ENCODE measurements at regions not wholly inside any gene's neighbourhood (a gene's known extent, or its start where the extent isn't known, plus 50 kb on each side); places are given as distances from the start of the nearest gene placed in this dataset.

GRCh38 chr14:53581504-53581903 lies 375.1 kb downstream of the BMP4 start:
- Mint-ChIP-seq H3K4me3 (no peak overlapping the region), H3K4me1 (no peaks in the 10 kb centered on the region), H3K9me3 (ENCODE audit: insufficient read depth) (no peaks in the 10 kb centered on the region), H3K27ac (no peak overlapping the region), H3K27me3 (peaks cover 19% of the 10 kb centered on the region)
- TF ChIP-seq CTCF (IDR thresholded peaks at IDR 0.05) (no peak), EZH2 (IDR thresholded peaks at IDR 0.05; ENCODE audit: borderline replicate concordance, insufficient read depth, low read depth, low read length, poor library complexity, severe bottlenecking) (no peak)
- WGBS (ENCODE audit: insufficient coverage): no CpG with 5 or more reads among the region's 1 CpG
- no peak for DNase-seq
- Histone ChIP-seq H3K4me2 (replicated peaks; ENCODE audit: low read depth, low read length, poor library complexity, severe bottlenecking) (no peak overlapping the region), H3K4me1 (ENCODE audit: control insufficient read depth in 2 of 2, insufficient read depth in 2 of 2, low read length in 2 of 2) (no peaks in the 10 kb centered on the region), H3K36me3 (replicated peaks in 1 of 2; ENCODE audit: control extremely low read depth in 1 of 2, control insufficient read depth in 1 of 2, extremely low read depth in 1 of 2, insufficient read depth in 2 of 2, low read length in 1 of 2) (no peaks in the 10 kb centered on the region), H3K27me3 (replicated peaks in 1 of 4; ENCODE audit: control extremely low read depth in 1 of 4, control insufficient read depth in 3 of 4, insufficient read depth in 4 of 4, low read length in 3 of 4) (peaks cover 0 to 3% (median 1%) of the 10 kb centered on the region in 4 experiments), H3K27ac (ENCODE audit: low read length in 2 of 2) (no peak overlapping the region), H3K79me2 (ENCODE audit: control insufficient read depth, insufficient read depth, low read length) (no peaks in the 10 kb centered on the region), H3K9ac (ENCODE audit: low read length) (no peak overlapping the region), H4K20me1 (ENCODE audit: control insufficient read depth, insufficient read depth, low read length, poor library complexity, severe bottlenecking) (no peaks in the 10 kb centered on the region), H3K9me3 (ENCODE audit: control extremely low read depth in 1 of 3, control insufficient read depth in 2 of 3, insufficient read depth in 1 of 3, low read length in 2 of 3) (peaks cover 0 to 4% (median 0%) of the 10 kb centered on the region in 3 donors), H2AFZ (ENCODE audit: insufficient read depth, low read depth, low read length, poor library complexity, severe bottlenecking) (no peak overlapping the region), H3K4me3 (ENCODE audit: control extremely low read depth in 1 of 5, extremely low read depth in 1 of 5, insufficient read depth in 1 of 5, low read depth in 2 of 5, low read length in 4 of 5) (no peak overlapping the region)
- CTCF ChIA-PET: no interaction called here
- intact Hi-C loops (cut with micrococcal nuclease): no loop called here
- ATAC-seq (ENCODE audit: low read depth): no peak
- POLR2A ChIA-PET: no interaction called here

- no peak overlapping the region for H3K4me3 ChIP-seq (ENCODE audit: control extremely low read depth in 1 of 5, extremely low read depth in 1 of 5, insufficient read depth in 1 of 5, low read depth in 2 of 5, low read length in 4 of 5)
- H3K4me1 Mint-ChIP-seq: no peaks in the 10 kb centered on the region
- no peak overlapping the region for H3K9ac ChIP-seq (ENCODE audit: low read length)
- POLR2A ChIA-PET: no interaction called here
- H3K79me2 ChIP-seq (ENCODE audit: control insufficient read depth, insufficient read depth, low read length): no peaks in the 10 kb centered on the region
- H2AFZ ChIP-seq (ENCODE audit: insufficient read depth, low read depth, low read length, poor library complexity, severe bottlenecking): no peak overlapping the region
- ATAC-seq (ENCODE audit: low read depth) (no peak), DNase-seq (no peak)
- H3K27me3 Mint-ChIP-seq: peaks cover 14% of the 10 kb centered on the region
- H3K4me3 Mint-ChIP-seq: no peak overlapping the region
- H4K20me1 ChIP-seq (ENCODE audit: control insufficient read depth, insufficient read depth, low read length, poor library complexity, severe bottlenecking): no peaks in the 10 kb centered on the region
- H3K27me3 ChIP-seq (replicated peaks in 1 of 4; ENCODE audit: control extremely low read depth in 1 of 4, control insufficient read depth in 3 of 4, insufficient read depth in 4 of 4, low read length in 3 of 4): peaks cover 0 to 3% (median 0%) of the 10 kb centered on the region in 4 experiments
- H3K27ac Mint-ChIP-seq: no peak overlapping the region
- no peak overlapping the region for H3K27ac ChIP-seq (ENCODE audit: low read length in 2 of 2)
- intact Hi-C loops (cut with micrococcal nuclease): no loop called here
- TF ChIP-seq EZH2 (IDR thresholded peaks at IDR 0.05; ENCODE audit: borderline replicate concordance, insufficient read depth, low read depth, low read length, poor library complexity, severe bottlenecking) (no peak), CTCF (IDR thresholded peaks at IDR 0.05) (no peak)
- no CpG with 5 or more reads among the region's 5 CpGs for WGBS (ENCODE audit: insufficient coverage)
- no peaks in the 10 kb centered on the region for H3K4me1 ChIP-seq (ENCODE audit: control insufficient read depth in 2 of 2, insufficient read depth in 2 of 2, low read length in 2 of 2)
- CTCF ChIA-PET: interaction anchor here (0.7 kb wide), 1 partner anchor 22 kb away, joined by 3 read pairs; no protein-coding TSS in a partner anchor
- no peaks in the 10 kb centered on the region for H3K36me3 ChIP-seq (replicated peaks in 1 of 2; ENCODE audit: control extremely low read depth in 1 of 2, control insufficient read depth in 1 of 2, extremely low read depth in 1 of 2, insufficient read depth in 2 of 2, low read length in 1 of 2)
- no peaks in the 10 kb centered on the region for H3K9me3 ChIP-seq (ENCODE audit: control extremely low read depth in 1 of 3, control insufficient read depth in 2 of 3, insufficient read depth in 1 of 3, low read length in 2 of 3)
- no peak overlapping the region for H3K4me2 ChIP-seq (replicated peaks; ENCODE audit: low read depth, low read length, poor library complexity, severe bottlenecking)
- H3K9me3 Mint-ChIP-seq (ENCODE audit: insufficient read depth): no peaks in the 10 kb centered on the region
Observed at GRCh38 chr14:53571641-53572328, 384.8 kb downstream of the BMP4 start.

Data from B cell (primary cell).